Trophoblast cell (in vitro differentiated cells and primary cell): ENCODE measurements at regions not wholly inside any gene's neighbourhood (a gene's known extent, or its start where the extent isn't known, plus 50 kb on each side); places are given as distances from the start of the nearest gene placed in this dataset.

Experiments used
- DNase-seq, 2 donors: peaks; one replicate each; pipeline ENCODE4 v3.0.0-alpha.2; 2016
- H2AFZ ChIP-seq: 2 replicates; pipeline ENCODE4 v1.6.1; 2013; ENCODE audit warnings: low read length, moderate library complexity, mild to moderate bottlenecking; ENCODE audit not compliant: insufficient read depth, poor library complexity
- H2AK5ac ChIP-seq: 2 replicates; pipeline ENCODE4 v1.6.1; 2013; ENCODE audit warnings: mild to moderate bottlenecking, low read length
- H2BK120ac ChIP-seq: 2 replicates; pipeline ENCODE4 v1.6.1; 2013; ENCODE audit warnings: low read length, mild to moderate bottlenecking, moderate library complexity; ENCODE audit not compliant: insufficient read depth, poor library complexity
- H2BK12ac ChIP-seq: 2 replicates; pipeline ENCODE4 v1.6.1; 2013; ENCODE audit warnings: mild to moderate bottlenecking, low read length, moderate library complexity
- H2BK5ac ChIP-seq: 2 replicates; pipeline ENCODE4 v1.6.1; 2013; ENCODE audit warnings: low read length, low read depth, moderate library complexity, mild to moderate bottlenecking; ENCODE audit not compliant: poor library complexity
- H3K14ac ChIP-seq: 2 replicates; pipeline ENCODE4 v1.6.1; 2013; ENCODE audit warnings: mild to moderate bottlenecking, low read length
- H3K18ac ChIP-seq: 2 replicates; pipeline ENCODE4 v1.6.1; 2013; ENCODE audit warnings: mild to moderate bottlenecking, low read length
- H3K23ac ChIP-seq: 2 replicates; pipeline ENCODE4 v1.6.1; 2013; ENCODE audit warnings: low read length
- H3K27ac ChIP-seq: 2 replicates; pipeline ENCODE4 v1.5.1; 2013; ENCODE audit warnings: low read depth, mild to moderate bottlenecking, inconsistent platforms, low read length, moderate library complexity
- H3K27me3 ChIP-seq: 2 replicates; pipeline ENCODE4 v1.6.1; 2013; ENCODE audit warnings: inconsistent platforms, mild to moderate bottlenecking, low read length, moderate library complexity; ENCODE audit not compliant: insufficient read depth
- H3K36me3 ChIP-seq, 2 experiments: 1 replicate in 1 of 2; 2 replicates in 1 of 2; pipeline ENCODE4 v1.6.1; 2013; ENCODE audit warnings: low read length in 2 of 2, mild to moderate bottlenecking in 2 of 2, moderate library complexity in 1 of 2; ENCODE audit not compliant: insufficient read depth in 2 of 2, control insufficient read depth in 1 of 2
- H3K4ac ChIP-seq: 2 replicates; pipeline ENCODE4 v1.6.1; 2013; ENCODE audit warnings: low read depth, mild to moderate bottlenecking, low read length, moderate library complexity
- H3K4me1 ChIP-seq, 2 experiments: 1 replicate in 1 of 2; 2 replicates in 1 of 2; pipeline ENCODE4 v1.6.1; 2013; ENCODE audit warnings: low read length in 2 of 2, mild to moderate bottlenecking in 2 of 2, moderate library complexity in 1 of 2; ENCODE audit not compliant: insufficient read depth in 2 of 2, control insufficient read depth in 1 of 2
- H3K4me2 ChIP-seq: 2 replicates; pipeline ENCODE4 v1.6.1; 2013; ENCODE audit warnings: inconsistent platforms, mild to moderate bottlenecking, low read length, moderate library complexity
- H3K4me3 ChIP-seq: 2 replicates; pipeline ENCODE4 v1.5.1; 2013; ENCODE audit warnings: mild to moderate bottlenecking, low read depth, low read length, inconsistent platforms
- H3K79me1 ChIP-seq: one replicate; pipeline ENCODE4 v1.6.1; 2013; ENCODE audit warnings: low read length
- H3K79me2 ChIP-seq: 2 replicates; pipeline ENCODE4 v1.6.1; 2013; ENCODE audit warnings: low read length, mild to moderate bottlenecking; ENCODE audit not compliant: control insufficient read depth, insufficient read depth, poor library complexity
- H3K9ac ChIP-seq: 2 replicates; pipeline ENCODE4 v1.6.1; 2013; ENCODE audit warnings: mild to moderate bottlenecking, low read length
- H3K9me3 ChIP-seq: 2 replicates; pipeline ENCODE4 v1.6.1; 2013; ENCODE audit warnings: low read depth, mild to moderate bottlenecking, control low read depth, inconsistent platforms, low read length; ENCODE audit not compliant: insufficient read depth
- H4K12ac ChIP-seq: 2 replicates; pipeline ENCODE4 v1.6.1; 2013; ENCODE audit warnings: low read depth, mild to moderate bottlenecking, low read length, moderate library complexity
- H4K8ac ChIP-seq: 2 replicates; pipeline ENCODE4 v1.6.1; 2013; ENCODE audit warnings: low read depth, mild to moderate bottlenecking, low read length, moderate library complexity
- H4K91ac ChIP-seq: one replicate; pipeline ENCODE4 v1.6.1; 2013; ENCODE audit warnings: low read depth, mild to moderate bottlenecking, low read length, moderate library complexity
- WGBS: extraction: QIAGEN DNeasy Blood & Tissue Kit; methylation state at CpG from one replicate; pipeline ENCODE4 v1.1.7; 2013; ENCODE audit warnings: missing lambda C conversion rate; ENCODE audit not compliant: insufficient read length, insufficient coverage; ENCODE audit errors: extremely low coverage; 5-methylcytosine and 5-hydroxymethylcytosine counted together

DNA sequence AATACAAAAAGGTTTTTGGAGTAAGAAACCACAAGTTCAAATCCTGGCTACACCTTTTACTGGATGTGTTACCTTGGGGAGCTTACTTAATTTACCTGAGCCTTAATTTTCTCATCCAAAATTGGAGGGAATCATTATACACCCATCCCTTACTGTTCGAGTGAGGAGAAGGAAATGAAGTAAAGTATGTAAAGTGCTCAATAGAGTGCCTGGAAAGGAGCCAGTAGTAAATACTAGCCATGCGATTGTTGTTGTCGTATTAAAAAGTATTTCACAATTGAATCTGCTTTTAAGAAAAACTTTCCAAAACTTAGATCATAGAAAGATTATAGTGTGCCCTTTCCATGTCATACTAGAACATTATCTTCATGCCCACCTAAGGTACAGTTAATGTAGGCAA is 124.5 kb downstream of the ATXN3L start:
- Histone ChIP-seq H2BK12ac (no peak overlapping the region), H3K36me3 (no peaks in the 10 kb centered on the region), H3K9me3 (no peaks in the 10 kb centered on the region), H3K9ac (no peak overlapping the region), H4K8ac (no peak overlapping the region), H4K91ac (no peak overlapping the region), H3K14ac (no peak overlapping the region), H3K79me2 (no peaks in the 10 kb centered on the region), H3K23ac (no peak overlapping the region), H2BK120ac (no peak overlapping the region), H2BK5ac (no peak overlapping the region), H3K4ac (no peak overlapping the region), H3K27me3 (no peaks in the 10 kb centered on the region), H3K18ac (no peak overlapping the region), H3K4me1 (peaks cover 0 to 5% of the 10 kb centered on the region in 2 experiments), H4K12ac (no peak overlapping the region), H3K4me2 (no peak overlapping the region), H3K27ac (no peak overlapping the region), H2AK5ac (no peak overlapping the region), H3K4me3 (no peak overlapping the region), H3K79me1 (peaks cover 7% of the 10 kb centered on the region), H2AFZ (no peak overlapping the region)
- no CpG with 5 or more reads among the region's 3 CpGs for WGBS
- no peak for DNase-seq

GRCh38 chrX:13194291-13195103 is 125.4 kb downstream of the ATXN3L start:
- Histone ChIP-seq H3K18ac (no peak overlapping the region), H2BK12ac (no peak overlapping the region), H4K12ac (no peak overlapping the region), H2AK5ac (no peak overlapping the region), H4K91ac (no peak overlapping the region), H3K27ac (no peak overlapping the region), H2BK5ac (no peak overlapping the region), H3K27me3 (no peaks in the 10 kb centered on the region), H2AFZ (no peak overlapping the region), H3K36me3 (no peaks in the 10 kb centered on the region), H3K9ac (no peak overlapping the region), H3K79me2 (no peaks in the 10 kb centered on the region), H3K23ac (no peak overlapping the region), H3K9me3 (no peaks in the 10 kb centered on the region), H3K4me3 (no peak overlapping the region), H3K4ac (no peak overlapping the region), H3K79me1 (peaks cover 6% of the 10 kb centered on the region), H2BK120ac (no peak overlapping the region), H4K8ac (no peak overlapping the region), H3K4me2 (no peak overlapping the region), H3K4me1 (peaks cover 0 to 5% of the 10 kb centered on the region in 2 experiments), H3K14ac (no peak overlapping the region)
- DNase-seq = peak in 1 of 2 donors; percentile 63
- no CpG with 5 or more reads among the region's 4 CpGs for WGBS

DNA sequence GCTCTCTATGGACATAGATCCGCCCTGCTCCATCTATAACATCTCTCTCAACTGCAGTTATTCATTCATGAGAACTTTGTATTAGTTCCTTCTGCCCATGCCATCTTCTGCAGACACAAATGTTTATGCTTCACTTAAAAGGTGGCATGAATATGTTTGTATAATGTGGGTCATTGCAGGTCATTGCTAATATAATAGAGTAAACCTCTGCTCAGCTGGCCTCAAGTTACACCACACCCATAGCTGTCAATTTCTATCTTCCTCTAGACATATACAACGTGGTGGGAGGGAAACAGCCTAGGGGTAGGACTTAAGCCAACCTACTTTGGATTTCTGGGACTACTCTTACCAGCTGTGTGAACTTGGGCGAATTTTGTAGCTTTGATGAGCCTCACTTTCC is 129.8 kb downstream of the ATXN3L start:
- H2BK5ac ChIP-seq = no peak overlapping the region
- H4K12ac ChIP-seq = no peak overlapping the region
- H3K9me3 ChIP-seq = no peaks in the 10 kb centered on the region
- no peak overlapping the region for H4K91ac ChIP-seq
- no peak overlapping the region for H3K4ac ChIP-seq
- no peak overlapping the region for H3K14ac ChIP-seq
- H3K27ac ChIP-seq = no peak overlapping the region
- no peak overlapping the region for H3K9ac ChIP-seq
- no peak overlapping the region for H2AK5ac ChIP-seq
- no CpG with 5 or more reads among the region's 3 CpGs for WGBS
- no peak overlapping the region for H4K8ac ChIP-seq
- no peak overlapping the region for H2AFZ ChIP-seq
- no peak overlapping the region for H2BK120ac ChIP-seq
- no peaks in the 10 kb centered on the region for H3K4me1 ChIP-seq
- H3K18ac ChIP-seq = no peak overlapping the region
- H3K23ac ChIP-seq = no peak overlapping the region
- H3K4me2 ChIP-seq = no peak overlapping the region
- H3K27me3 ChIP-seq = no peaks in the 10 kb centered on the region
- H2BK12ac ChIP-seq = no peak overlapping the region
- H3K79me2 ChIP-seq = no peaks in the 10 kb centered on the region
- no peaks in the 10 kb centered on the region for H3K36me3 ChIP-seq
- no peak overlapping the region for H3K4me3 ChIP-seq
- H3K79me1 ChIP-seq = no peaks in the 10 kb centered on the region
- DNase-seq = no peak

DNA sequence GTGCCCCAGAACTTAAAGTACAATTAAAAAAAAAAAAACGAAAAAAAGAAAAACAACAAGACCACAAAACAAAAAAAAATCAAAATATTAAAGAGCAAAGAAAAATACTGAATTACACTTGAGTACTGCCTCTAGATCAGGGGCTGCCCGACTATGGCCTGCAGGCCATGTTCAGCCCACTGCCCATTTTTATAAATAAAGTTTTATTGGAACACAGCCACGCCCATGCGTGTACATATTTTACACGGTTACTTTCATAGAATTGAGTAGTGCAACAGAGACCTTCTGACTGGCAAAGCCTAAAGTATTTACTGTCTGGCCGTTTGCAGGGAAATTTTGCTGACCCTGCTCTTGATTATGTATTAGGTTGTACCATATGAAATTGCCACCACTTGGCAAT is 130.5 kb downstream of the ATXN3L start:
- Histone ChIP-seq H3K4me3 (no peak overlapping the region), H4K8ac (no peak overlapping the region), H2BK120ac (no peak overlapping the region), H3K23ac (no peak overlapping the region), H3K79me1 (no peaks in the 10 kb centered on the region), H3K4me1 (no peaks in the 10 kb centered on the region), H4K91ac (no peak overlapping the region), H4K12ac (no peak overlapping the region), H3K9me3 (no peaks in the 10 kb centered on the region), H3K4ac (no peak overlapping the region), H2AFZ (no peak overlapping the region), H3K79me2 (no peaks in the 10 kb centered on the region), H3K27ac (no peak overlapping the region), H3K14ac (no peak overlapping the region), H3K4me2 (no peak overlapping the region), H3K9ac (no peak overlapping the region), H3K27me3 (no peaks in the 10 kb centered on the region), H2AK5ac (no peak overlapping the region), H2BK5ac (no peak overlapping the region), H3K18ac (no peak overlapping the region), H2BK12ac (no peak overlapping the region), H3K36me3 (no peaks in the 10 kb centered on the region)
- WGBS = no CpG with 5 or more reads among the region's 6 CpGs
- no peak for DNase-seq
